ENCODE measurements at regions not wholly inside any gene's neighbourhood (a gene's known extent, or its start where the extent isn't known, plus 50 kb on each side); places are given as distances from the start of the nearest gene placed in this dataset.

- TF ChIP-seq CTCF (IDR thresholded peaks at IDR 0.05; ENCODE audit: low read depth, low read length, poor library complexity, severe bottlenecking) (no peak), EZH2phosphoT487 (IDR thresholded peaks at IDR 0.05; ENCODE audit: borderline replicate concordance, low read length) (no peak)
Observed at GRCh38 chr21:36551731-36552433, 72.0 kb upstream of the CLDN14 start.
